Neural crest cell (in vitro differentiated cells): ENCODE measurements at regions not wholly inside any gene's neighbourhood (a gene's known extent, or its start where the extent isn't known, plus 50 kb on each side); places are given as distances from the start of the nearest gene placed in this dataset.

Source experiments
- DNase-seq: peaks from one replicate; pipeline ENCODE4 v3.0.0; 2021; ENCODE audit warnings: low read depth, mixed read lengths, low spot score
- H3K27ac Mint-ChIP-seq: one replicate; pipeline ENCODE4 v1.8.0; 2021; ENCODE audit warnings: mild to moderate bottlenecking, mixed read lengths; ENCODE audit not compliant: unreplicated experiment
- H3K27me3 Mint-ChIP-seq: 2 replicates; pipeline ENCODE4 v1.8.0; 2021; ENCODE audit warnings: low read depth, mild to moderate bottlenecking, mixed read lengths
- H3K36me3 Mint-ChIP-seq: 2 replicates; pipeline ENCODE4 v1.8.0; 2021; ENCODE audit warnings: low read depth, mild to moderate bottlenecking, mixed read lengths
- H3K4me1 Mint-ChIP-seq: 2 replicates; pipeline ENCODE4 v1.8.0; 2021; ENCODE audit warnings: mixed read lengths
- H3K4me3 Mint-ChIP-seq: one replicate; pipeline ENCODE4 v1.8.0; 2021; ENCODE audit warnings: mild to moderate bottlenecking, mixed read lengths
- H3K9me3 Mint-ChIP-seq: 2 replicates; pipeline ENCODE4 v1.8.0; 2021; ENCODE audit warnings: mixed read lengths
- TF ChIP-seq, protein P1 (sequence below): fragments of 200-600 bp; sonication (generic); conservative IDR thresholded peaks from 2 replicates; pipeline ENCODE4 v1.5.0; 2021; ENCODE audit warnings: antibody characterized with exemption, mild to moderate bottlenecking

DNA sequence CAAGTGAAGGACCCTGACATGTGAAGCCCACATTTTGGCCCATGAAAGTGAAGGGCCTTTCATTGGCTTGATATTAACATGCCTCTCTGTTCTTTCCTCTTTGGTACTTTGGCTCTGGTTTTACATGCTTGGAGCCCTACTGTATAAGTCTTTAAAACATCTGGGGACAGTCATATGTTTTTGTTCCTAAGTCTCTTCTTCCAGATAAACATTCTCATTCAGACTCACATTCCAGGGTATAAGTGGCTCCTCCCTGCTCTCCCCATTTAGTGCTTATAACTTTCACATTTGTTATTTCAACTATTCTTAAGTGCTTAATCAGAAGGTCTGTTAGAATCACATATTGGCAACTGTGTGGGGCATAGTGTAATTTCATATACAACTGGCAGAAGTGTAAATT, 1932.2 kb upstream of the CELF4 start:
- peaks cover 2% of the 10 kb centered on the region for H3K36me3 Mint-ChIP-seq
- H3K27ac Mint-ChIP-seq, result no peak overlapping the region
- no peak overlapping the region for H3K4me3 Mint-ChIP-seq
- peaks cover 3% of the 10 kb centered on the region for H3K9me3 Mint-ChIP-seq
- no peak for DNase-seq
- H3K27me3 Mint-ChIP-seq, result no peaks in the 10 kb centered on the region
- TF ChIP-seq, protein P1, sequence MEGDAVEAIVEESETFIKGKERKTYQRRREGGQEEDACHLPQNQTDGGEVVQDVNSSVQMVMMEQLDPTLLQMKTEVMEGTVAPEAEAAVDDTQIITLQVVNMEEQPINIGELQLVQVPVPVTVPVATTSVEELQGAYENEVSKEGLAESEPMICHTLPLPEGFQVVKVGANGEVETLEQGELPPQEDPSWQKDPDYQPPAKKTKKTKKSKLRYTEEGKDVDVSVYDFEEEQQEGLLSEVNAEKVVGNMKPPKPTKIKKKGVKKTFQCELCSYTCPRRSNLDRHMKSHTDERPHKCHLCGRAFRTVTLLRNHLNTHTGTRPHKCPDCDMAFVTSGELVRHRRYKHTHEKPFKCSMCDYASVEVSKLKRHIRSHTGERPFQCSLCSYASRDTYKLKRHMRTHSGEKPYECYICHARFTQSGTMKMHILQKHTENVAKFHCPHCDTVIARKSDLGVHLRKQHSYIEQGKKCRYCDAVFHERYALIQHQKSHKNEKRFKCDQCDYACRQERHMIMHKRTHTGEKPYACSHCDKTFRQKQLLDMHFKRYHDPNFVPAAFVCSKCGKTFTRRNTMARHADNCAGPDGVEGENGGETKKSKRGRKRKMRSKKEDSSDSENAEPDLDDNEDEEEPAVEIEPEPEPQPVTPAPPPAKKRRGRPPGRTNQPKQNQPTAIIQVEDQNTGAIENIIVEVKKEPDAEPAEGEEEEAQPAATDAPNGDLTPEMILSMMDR, result no peak
- H3K4me1 Mint-ChIP-seq, result peaks cover 21% of the 10 kb centered on the region

DNA sequence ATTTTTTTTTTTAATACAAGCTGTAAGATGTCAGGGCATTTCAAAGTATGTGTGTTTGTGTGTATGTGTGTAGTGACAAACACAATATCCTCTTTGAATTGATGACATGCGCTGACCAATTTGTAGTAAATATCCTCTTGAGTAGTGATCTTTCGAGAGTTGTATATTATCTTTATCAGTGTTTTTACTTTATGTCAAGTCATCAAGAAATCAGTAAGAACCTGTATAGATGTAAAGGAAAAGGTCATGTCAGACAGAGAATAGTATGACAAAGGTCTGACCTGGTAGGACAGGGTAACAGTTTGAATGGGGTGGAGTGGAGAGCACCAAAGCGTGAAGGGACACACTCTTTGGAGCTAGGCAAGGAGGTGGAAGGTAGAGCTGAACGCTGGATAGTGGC, 1931.4 kb upstream of the CELF4 start:
- H3K9me3 Mint-ChIP-seq, result peaks cover 6% of the 10 kb centered on the region
- TF ChIP-seq, protein P1, result no peak
- H3K4me3 Mint-ChIP-seq, result no peak overlapping the region
- H3K36me3 Mint-ChIP-seq, result peaks cover 2% of the 10 kb centered on the region
- no peak overlapping the region for H3K27ac Mint-ChIP-seq
- H3K4me1 Mint-ChIP-seq, result peaks cover 17% of the 10 kb centered on the region
- no peak for DNase-seq
- H3K27me3 Mint-ChIP-seq, result no peaks in the 10 kb centered on the region

DNA sequence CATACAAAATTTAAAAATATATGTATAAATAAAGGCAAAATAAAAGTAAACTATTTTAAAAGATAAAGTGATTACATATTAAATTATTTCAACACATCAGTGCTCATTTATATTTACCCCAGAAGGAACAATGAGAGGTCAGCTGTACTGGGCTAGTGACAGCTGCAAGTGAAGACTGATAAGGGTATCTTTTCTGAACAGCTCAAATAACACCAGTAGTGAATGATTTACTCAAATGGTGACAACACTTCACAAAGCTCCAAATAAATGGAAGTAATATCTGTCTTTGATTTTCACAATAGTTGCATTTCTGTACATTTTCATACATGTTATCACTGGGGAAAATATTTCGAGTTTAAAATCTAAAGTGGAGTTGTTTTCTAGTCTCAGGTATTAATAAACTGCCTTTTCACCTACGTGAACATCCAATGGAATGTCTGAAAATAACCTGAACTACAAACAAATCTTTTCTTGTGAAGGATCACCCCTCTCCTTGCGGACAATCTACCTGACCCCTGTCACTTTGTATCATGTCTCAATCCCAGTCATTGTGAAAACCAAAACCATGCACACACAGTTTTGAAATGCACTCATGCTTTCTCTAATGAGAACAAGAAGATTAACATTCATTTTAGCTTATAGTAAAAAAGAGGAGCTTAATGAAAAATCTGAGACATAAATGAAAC, 1928.8 kb upstream of the CELF4 start:
- H3K4me1 Mint-ChIP-seq, result peaks cover 4% of the 10 kb centered on the region
- TF ChIP-seq, protein P1, result no peak
- H3K27ac Mint-ChIP-seq, result no peak overlapping the region
- peaks cover 6% of the 10 kb centered on the region for H3K36me3 Mint-ChIP-seq
- no peaks in the 10 kb centered on the region for H3K27me3 Mint-ChIP-seq
- H3K4me3 Mint-ChIP-seq, result no peak overlapping the region
- no peak for DNase-seq
- H3K9me3 Mint-ChIP-seq, result peaks cover 11% of the 10 kb centered on the region

GRCh38 chr18:39491408-39491807, 1925.8 kb upstream of the CELF4 start:
- no peak for DNase-seq
- TF ChIP-seq, protein P1, result no peak
- Mint-ChIP-seq H3K4me1 (peaks cover 10% of the 10 kb centered on the region), H3K9me3 (peaks cover 8% of the 10 kb centered on the region), H3K27ac (no peak overlapping the region), H3K27me3 (no peaks in the 10 kb centered on the region), H3K36me3 (peaks cover 6% of the 10 kb centered on the region), H3K4me3 (no peak overlapping the region)

DNA sequence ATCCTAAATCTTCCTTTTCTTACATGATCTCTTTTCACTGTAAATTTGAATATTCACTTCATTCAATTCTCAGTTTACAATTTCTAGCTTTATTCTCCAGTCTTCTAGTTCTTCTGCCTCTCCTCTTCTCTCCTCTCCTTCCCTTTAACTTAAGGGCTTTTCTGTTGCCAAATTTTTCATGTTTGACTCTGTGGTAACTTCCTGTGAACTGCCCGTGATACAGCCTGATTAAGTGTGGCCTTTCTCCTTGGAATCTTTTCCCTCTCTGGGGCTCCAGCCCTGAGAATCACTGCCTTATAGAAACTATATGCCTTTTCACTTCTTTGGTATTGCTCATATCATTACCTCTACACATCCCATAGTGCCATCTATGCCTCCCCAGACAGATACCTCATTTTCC, 1923.8 kb upstream of the CELF4 start:
- DNase-seq, result no peak
- Mint-ChIP-seq H3K4me3 (no peak overlapping the region), H3K9me3 (peaks cover 8% of the 10 kb centered on the region), H3K27me3 (no peaks in the 10 kb centered on the region), H3K4me1 (peaks cover 8% of the 10 kb centered on the region), H3K27ac (peak overlapping the region; percentile 4), H3K36me3 (peaks cover 6% of the 10 kb centered on the region)
- TF ChIP-seq, protein P1, result no peak
